ENCODE measurements at regions not wholly inside any gene's neighbourhood (a gene's known extent, or its start where the extent isn't known, plus 50 kb on each side); places are given as distances from the start of the nearest gene placed in this dataset.
"Not testable (repeated sequence)": the region's sequence is repeated elsewhere in the genome, so short reads cannot be mapped to it uniquely, and the experiment has no call there.

DNA sequence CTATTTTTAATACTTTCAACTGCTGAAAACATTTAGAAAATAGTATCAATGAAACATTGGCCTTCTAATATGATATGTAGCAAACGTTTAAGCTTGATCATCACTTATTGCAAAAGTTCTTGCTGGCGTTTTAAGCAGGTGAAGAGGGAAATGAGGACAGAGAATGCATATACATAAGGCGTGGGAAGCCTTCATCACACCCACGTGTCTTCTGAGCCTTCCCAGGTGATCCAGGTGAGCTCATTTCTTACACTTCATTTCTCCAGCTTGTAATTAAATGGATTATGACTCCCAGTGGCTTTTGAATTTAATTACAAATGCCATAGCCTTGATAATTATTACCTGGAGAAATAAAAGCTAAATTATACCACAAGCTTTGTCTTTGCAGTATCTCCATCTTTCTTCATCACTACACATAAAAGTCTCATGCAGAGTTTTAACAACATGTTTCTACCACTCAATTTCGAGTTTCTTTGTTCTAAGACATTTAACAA is 1973.8 kb downstream of the MRPL39 start:
- DNase-seq (ENCODE audit: low spot score), result no peak

DNA sequence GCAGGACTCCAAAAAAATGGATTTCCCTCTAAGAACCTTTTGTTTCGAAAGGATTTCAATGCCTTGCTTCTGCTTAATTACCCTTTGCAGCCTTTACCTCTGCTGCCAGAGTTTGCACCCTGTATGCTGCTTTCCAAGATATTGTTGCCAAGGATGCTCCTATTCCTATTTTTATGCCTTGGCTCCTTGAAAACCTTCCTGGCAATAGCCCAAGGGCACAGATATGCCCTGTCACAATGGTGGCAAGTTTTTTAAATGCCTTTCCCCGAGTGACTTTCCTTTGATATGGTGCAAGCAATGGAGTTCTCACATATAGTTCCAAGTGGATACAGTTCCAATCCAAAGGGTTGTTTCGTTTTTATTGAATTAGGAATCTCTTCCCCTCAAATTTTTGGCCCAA is 1983.0 kb downstream of the MRPL39 start:
- no peak for DNase-seq (ENCODE audit: low spot score)

DNA sequence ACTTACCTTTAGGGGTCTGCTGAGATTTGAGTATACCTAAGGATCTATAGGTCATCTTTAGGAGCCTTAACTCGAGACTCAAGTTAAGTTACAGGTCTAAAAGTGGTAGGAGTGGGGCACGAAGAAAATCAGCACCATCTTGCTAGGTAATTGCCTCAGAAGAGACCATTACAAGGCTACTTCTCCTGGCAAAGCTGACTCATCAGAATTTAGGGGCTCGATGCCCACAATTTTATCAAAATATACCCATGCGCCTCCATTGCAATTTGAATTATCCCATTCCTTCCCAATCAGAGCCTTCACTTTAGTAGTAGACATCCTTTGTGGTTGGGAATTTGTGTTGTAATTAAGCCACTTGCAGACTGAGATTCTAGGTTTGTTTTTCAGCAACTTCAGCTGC is 1994.3 kb downstream of the MRPL39 start:
- no peak for DNase-seq (ENCODE audit: low spot score)

DNA sequence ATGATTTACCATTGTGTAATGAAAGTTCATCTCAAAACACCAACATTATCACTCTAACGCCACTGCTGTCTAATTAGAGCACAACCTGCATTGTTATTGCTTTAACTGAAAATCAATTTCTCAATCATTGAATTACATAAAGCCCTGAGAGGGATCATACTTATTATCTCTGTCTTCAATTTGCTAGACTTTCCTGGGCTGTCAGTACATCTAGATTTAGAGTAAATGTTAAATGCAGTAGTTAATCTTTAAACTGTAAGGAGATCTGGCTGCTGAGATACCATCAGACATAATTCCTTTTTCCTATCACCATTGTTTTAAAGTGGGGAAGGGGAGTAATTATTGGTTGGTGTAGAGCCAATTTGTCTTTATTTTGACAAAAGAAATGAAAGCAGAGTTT is 1995.1 kb downstream of the MRPL39 start:
- DNase-seq (ENCODE audit: low spot score), result no peak

DNA sequence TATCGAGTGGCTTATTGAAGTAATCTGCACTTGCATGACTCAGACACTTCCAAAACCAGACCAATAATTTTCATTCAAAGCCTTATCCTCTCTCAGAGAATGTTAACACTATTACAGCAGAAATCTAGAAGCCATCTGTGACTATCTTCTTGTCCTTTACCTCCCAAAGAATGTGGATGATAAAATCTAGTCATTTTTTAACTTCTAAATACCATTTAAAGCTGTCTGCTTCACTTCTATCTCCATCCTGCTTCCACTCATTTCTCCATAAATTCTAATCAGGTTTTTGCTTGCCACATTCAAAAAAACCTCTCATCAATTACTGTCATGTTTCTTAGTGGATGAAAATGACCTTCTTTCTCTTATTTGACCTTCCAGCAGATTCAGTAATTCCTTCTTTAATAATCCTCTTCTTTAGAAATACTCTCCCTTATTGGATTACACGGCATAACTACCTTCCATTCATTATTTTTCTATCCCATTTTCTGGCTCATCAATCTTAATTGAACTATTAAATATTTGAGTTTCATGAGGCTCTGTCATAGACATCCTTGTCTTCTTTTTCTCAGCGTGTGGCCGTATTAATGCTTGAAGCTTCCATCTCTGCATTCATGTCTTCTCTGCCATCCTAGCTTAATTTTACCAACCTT is 1999.4 kb downstream of the MRPL39 start:
- no peak for DNase-seq (ENCODE audit: low spot score)

DNA sequence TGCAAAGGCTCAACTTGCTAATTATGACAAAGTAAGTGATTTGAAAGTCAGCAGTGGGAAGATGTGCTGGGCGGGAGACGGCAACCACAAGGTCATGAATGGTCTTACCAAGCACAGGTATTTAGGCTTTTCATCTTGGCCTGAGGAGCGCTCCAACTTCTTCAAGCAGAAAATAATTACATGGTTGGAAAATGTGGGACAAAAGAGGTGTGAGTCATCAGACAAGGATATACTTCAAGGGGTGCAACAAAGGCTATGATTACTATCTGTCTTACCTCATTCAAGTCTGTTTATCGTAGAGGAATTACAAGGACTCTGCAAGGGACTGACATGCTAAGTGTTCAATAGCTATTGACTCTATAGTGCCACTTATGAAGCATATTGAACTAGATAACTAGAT is 2005.7 kb downstream of the MRPL39 start:
- DNase-seq (ENCODE audit: low spot score), result no peak

DNA sequence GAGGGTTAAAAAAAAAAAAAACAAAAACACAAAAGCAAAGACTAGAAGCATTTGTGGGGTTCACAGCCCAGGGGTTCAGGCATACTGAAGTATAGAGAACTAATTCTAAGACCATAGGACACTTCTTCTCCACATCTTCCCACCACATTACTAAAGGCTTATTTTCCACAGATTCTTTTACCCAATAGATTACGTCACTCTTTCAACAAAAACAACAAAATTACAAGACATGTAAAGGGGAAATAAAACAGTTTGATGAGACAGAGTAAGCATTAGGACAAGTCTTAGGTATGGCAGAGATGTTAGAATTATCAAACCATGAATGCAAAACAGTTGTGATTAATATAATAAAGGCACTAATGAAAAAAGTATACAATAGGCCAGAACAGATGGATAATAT is 2013.7 kb downstream of the MRPL39 start:
- no peak for DNase-seq (ENCODE audit: low spot score)

DNA sequence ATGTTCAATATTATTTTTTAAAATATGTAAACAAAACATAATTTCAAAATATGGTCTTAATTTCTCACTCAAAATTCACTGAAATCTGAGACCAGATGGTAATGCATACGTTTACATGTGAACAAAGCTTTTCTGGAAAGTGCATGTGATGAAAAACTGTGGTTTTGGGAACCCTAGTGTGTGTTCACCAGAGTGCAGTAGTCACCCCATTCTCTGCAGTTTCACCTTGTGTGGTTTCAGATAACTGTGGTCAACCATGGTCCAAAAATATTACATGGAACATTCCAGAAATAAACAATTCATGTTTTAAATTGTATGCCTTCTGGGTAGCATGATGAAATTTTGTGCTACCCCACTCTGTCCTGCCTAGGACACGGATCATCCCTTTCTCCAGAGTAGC is 2021.9 kb downstream of the MRPL39 start:
- no peak for DNase-seq (ENCODE audit: low spot score)

DNA sequence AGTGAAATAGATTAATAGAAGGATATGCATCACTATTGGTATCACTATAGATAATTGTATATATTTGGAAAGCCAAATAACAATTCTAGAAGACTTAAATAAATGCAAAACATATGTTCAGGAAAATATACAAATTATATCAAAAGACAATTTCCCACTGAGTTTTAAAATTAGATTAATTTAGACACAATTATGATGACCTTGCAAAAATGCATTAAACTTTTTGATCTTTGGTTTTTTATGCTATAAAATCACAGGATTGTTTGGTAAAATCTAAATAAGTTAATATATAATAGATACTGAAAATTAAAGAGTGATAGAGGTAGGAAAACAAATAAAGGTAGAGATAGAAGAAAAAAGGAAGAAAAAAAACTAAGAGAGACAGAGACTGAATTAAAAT is 2027.7 kb downstream of the MRPL39 start:
- no peak for DNase-seq (ENCODE audit: low spot score)

DNA sequence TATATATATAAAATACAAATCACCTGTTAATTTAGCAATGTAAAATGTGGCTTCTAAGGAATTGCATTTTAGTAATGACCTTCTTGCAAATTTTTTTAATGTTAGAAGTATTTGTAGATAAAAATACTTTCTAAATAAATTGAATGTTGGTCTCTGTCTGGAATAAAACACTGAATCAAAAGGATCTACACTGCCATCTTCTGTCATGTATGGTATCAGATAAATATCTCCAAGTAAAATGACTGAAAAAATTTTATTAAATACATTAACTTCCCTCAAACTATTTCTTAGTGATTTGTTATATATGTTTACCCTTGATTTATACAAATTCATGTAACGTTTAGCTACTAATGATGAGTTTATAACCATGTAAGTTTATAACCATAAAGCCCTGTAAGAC is 2029.3 kb downstream of the MRPL39 start:
- no peak for DNase-seq (ENCODE audit: low spot score)

DNA sequence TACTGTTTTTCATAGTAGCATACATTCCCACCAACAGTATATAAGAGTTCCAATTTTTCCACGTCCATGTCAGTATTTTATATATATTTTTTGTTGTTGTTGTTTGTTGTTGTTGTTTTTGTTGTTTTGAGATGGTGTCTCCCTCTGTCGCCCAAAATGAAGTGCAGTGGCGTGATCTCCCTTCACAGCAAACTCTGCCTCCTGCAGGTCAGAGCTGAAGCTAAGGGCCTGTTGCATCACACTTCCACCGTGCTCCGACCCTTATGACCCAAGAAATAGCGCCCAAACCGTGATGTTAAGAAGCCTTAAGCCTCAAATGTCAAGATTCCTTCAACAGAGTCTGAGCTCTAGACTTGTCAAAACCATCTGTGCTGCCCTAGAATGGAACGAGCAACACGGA is 2032.3 kb downstream of the MRPL39 start:
- no peak for DNase-seq (ENCODE audit: low spot score)

DNA sequence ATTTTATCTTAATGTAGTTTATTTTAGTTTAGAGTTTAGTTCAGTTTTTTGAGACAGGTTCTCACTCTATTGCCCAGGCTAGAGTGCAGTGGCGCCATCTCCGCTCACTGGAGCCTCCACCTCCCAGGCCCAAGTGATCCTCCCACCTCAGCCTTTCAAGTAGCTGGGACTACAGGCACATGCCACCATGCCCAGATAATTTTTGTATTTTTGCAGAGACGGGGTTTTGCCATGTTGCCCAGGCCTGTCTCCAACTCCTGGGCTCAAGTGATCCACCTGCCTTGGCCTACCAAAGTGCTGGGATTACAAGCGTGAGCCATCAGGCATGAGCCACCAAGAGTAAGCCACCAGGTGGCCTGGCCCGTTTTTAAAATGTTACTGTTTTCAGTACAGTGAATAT is 2058.4 kb downstream of the MRPL39 start:
- not testable (repeated sequence) for DNase-seq (ENCODE audit: low spot score)

DNA sequence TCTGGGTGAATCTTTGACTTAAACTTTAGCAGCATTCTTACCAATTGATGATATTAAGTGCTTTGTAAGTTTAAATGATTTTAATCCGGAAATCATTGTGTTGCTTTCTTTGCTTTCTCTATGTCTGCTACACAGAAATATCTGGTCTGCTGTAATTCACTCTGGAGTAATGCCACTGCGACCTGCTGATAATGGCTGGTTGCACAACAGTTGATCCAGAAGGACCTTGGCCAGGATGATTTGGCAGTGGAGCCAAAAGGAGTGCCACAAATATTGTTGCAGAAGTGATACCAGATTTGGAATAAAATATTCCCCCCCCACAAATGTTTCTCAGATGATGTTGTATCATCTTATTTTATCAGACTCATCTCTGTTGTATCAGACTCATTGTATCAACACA is 2063.9 kb downstream of the MRPL39 start:
- DNase-seq (ENCODE audit: low spot score), result no peak

DNA sequence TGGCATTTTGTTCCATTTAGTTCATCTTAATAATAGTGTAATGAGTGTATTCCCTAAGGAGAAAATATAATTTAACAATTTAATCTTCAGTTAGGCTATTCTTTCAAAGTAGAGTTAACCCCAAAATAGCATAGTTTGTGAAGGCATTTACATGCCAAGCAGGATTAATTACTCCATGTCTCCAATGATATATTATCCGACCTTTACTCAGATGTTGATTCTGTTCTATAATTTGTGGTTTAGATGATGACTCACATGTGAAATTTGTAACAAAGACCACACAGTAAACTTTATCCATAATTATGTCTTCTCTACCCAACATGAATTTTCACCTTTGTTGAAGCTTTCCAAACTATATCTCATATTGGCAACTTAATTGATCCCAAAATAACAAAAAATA is 2065.2 kb downstream of the MRPL39 start:
- DNase-seq (ENCODE audit: low spot score), result no peak

DNA sequence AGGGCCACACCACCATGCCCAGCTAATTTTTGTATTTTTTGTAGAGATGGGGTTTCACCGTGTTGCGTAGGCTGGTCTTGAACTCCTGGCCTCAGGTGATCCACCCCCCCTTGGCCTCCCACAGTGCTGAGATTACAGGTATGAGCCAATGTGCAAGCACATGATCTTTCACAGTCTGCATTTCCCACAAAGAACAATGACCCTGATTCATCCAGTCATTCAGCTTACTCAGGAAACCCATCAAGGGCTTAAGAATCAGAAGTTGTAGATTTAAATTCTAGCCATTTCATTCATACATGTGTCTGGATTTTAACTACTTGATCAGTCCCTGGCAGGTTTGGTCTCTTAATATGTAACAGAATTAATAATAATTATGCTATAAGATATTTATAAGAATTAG is 2065.7 kb downstream of the MRPL39 start:
- DNase-seq (ENCODE audit: low spot score), result no peak

DNA sequence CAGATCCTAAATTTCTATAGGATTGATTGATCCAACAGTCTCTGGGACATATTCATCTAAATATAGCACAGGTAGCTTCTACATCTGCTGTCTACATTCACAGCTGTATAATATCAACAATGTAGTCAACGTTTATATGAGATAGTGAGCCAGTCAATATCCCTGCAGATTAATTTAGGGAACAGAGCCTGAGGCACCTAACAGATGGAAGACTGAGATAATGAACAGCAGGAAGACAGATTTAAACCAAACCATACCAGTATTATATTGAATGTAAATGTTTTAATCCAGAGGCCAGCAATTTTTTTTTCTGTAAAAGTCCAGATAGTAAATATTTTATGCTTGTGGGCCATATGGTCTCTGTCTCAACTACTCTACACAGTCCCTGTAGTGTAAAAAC is 2072.4 kb downstream of the MRPL39 start:
- no peak for DNase-seq (ENCODE audit: low spot score)

DNA sequence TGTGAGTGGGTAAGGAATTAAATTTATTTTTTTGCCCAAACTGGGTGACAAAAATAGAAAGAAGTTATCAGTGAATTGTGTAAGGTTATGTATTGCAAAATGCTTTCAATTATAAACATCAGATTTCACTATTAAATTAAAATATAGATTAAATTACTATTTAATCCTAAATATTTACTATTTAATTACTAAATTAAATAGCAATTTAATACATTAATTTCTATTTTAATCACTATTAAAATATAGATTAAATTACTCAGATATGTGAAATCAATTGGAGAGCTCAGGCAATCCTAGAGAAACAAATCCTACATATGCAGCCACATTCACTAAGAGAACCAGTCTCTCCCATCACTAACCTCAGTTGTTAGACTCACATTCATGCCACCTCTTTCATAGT is 2075.8 kb downstream of the MRPL39 start:
- DNase-seq (ENCODE audit: low spot score), result no peak

DNA sequence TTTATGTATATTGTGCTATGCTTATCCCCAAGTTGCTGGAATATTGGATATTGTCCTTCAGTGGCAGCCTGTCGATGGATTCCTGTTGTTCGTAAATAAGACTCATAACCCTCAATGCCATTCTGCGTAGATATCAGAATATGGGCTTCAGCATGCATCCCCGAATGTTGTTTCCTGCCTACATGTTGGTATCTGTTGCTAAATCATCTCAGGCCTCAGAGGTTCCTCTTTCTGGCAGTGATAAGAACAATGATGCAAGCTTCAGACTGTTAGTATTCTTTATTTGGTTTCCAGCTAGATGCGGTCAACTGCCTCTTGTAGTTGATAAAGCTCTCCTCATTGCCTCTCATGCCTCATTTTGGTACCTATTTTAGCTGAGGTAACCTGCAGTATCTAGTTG is 2082.6 kb downstream of the MRPL39 start:
- no peak for DNase-seq (ENCODE audit: low spot score)

DNA sequence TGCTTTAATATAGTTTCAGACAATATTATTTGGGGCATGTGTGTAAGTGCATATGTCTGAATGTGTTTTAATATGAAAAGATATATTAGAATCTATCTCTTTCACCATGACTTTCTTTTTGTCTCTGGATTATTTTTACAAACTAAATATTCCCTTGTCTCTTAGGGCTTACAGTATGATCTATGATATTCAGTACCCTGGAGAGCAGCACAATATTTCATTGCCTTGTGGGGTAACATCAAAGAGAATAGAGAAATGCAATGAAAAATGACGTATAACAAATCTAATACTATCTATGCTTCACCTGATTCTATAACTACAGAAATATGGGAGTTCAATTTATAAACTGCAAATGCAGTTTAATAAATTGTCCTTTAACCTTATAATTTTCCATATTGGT is 2084.5 kb downstream of the MRPL39 start:
- no peak for DNase-seq (ENCODE audit: low spot score)

DNA sequence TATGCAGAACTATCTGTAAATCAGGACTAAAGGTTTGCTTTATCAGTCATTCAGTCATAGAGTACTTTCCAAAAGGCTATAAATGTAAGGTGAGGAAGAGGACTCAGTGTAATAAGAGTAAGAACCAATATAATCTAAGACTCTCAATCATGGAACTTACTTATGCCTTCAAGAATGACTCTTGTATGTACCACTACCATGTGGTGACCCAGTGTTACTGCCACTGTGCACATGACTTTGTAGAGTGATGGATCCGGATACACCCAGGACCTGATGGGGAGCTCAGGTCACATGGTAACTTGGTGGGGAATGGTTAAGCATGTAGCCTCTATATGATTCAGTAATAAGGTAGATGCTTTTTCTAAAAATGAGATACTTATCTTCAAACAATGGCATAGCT is 2099.8 kb downstream of the MRPL39 start:
- DNase-seq (ENCODE audit: low spot score), result no peak

DNA sequence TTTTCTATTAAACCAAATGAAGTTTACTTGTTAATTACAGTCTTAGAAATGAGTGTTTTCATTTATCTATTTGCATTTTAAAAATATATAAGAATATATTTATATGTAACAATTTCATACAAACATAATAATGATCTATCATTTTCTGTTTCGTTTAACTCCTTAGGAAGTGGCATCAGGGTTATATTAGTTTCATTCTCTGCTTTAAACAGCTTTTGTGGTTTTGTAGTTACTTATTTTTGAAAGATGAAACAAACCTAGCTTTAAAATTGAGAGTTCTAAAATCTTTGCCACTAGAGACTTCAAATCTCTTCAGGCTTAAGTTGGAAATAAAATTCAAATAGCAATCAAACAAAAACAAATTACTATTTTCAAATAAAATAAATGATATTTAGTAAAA is 2110.6 kb downstream of the MRPL39 start:
- DNase-seq (ENCODE audit: low spot score), result no peak

DNA sequence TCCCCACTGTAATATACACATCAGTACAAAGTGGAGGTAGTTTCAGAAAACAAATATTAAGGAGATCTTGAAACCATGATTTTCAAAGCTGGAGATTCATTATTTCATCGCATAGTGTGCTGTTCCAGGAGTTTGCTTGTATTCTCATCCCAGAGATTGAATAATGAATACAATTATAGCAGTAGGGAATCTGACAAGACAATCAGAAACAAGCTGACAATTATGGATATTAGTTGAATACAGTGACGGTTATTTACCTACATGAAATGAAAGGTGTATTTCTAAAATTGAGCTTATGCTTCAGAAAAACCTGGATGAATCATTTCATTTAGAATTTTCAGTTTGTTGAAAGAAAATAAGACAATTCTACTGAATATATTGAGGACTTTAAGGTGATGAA is 2119.0 kb downstream of the MRPL39 start:
- DNase-seq (ENCODE audit: low spot score), result no peak

DNA sequence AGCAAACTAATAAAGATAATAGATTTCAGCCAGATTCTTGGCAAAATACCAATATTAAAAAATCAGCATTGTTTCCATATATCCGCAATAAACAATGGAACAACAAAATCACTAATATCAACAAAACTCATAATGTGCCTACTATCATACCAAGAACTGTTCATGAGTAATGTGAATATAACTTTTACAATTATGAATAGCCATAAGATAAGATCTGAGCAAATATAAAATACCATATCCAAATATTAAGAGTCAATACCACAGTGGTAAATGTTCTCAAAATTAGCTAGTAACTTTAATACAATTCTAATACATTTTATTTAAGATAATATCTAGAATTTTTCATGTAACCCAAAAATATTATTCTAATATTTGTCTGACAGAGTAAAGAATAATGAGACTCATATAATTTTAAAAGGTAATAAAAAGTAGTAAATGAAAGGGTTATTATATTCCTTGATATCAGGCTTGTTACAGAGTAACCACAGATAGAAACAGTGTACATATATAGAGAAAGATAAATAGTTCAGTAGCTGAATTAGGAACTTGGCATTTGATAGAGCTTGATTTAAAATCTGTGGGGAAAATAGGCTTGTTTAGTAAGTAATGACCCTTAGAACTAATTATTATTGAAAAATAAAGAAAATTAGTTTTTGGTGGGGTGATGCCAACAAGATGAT is 2126.6 kb downstream of the MRPL39 start:
- DNase-seq (ENCODE audit: low spot score), result no peak

DNA sequence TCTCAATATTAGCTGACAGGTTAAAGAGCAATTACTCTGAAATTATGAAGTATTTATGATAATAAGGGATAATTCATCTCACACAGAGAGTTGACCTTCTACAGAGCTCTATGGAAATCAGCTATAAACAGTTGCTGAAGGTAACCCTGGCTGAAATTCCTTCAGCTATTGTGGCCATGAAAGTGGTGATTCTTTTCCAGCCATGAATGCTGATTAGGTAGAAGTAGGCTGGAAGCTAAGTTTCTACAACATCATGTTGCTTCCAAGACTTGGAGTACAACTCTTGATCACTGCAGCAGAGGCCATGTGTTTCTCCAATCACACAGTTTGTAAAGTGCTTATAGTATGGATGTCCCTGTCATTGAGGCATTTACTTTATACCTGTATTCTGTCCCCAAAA is 2128.9 kb downstream of the MRPL39 start:
- DNase-seq (ENCODE audit: low spot score), result no peak
